Esophagus muscularis mucosa (tissue), 4 donors: ENCODE measurements at regions not wholly inside any gene's neighbourhood (a gene's known extent, or its start where the extent isn't known, plus 50 kb on each side); places are given as distances from the start of the nearest gene placed in this dataset.
"Not testable (repeated sequence)": the region's sequence is repeated elsewhere in the genome, so short reads cannot be mapped to it uniquely, and the experiment has no call there.

Source experiments
- DNase-seq: peaks from one replicate; pipeline ENCODE4 v3.0.0-alpha.2; 2017; ENCODE audit errors: extremely low spot score
- H3K27ac ChIP-seq, 4 donors: fragments of 200-600 bp; sonication (generic); replicated peaks in 1 of 4; 1 replicate in 3 of 4; 2 replicates in 1 of 4; pipeline ENCODE4 v1.5.1; 2016 to 2019; ENCODE audit warnings: mild to moderate bottlenecking in 1 of 4
- H3K27me3 ChIP-seq, 4 donors: fragments of 200-600 bp; sonication (generic); one replicate each; pipeline versions ENCODE4 v1.5.1 to v1.6.0; 2016 to 2019
- H3K36me3 ChIP-seq, 4 donors: fragments of 200-600 bp; sonication (generic); one replicate each; pipeline ENCODE4 v1.5.1; 2016 to 2019
- H3K4me1 ChIP-seq, 4 donors: fragments of 200-600 bp; sonication (generic); one replicate each; pipeline ENCODE4 v1.5.1; 2016 to 2019
- H3K4me3 ChIP-seq, 4 donors: fragments of 200-600 bp; sonication (generic); 1 replicate in 2 of 4; 2 replicates in 2 of 4; pipeline ENCODE4 v1.5.1; 2016 to 2019; ENCODE audit warnings: mild to moderate bottlenecking in 4 of 4, moderate library complexity in 1 of 4
- H3K9me3 ChIP-seq, 4 donors: fragments of 200-600 bp; sonication (generic); 1 replicate in 3 of 4; 2 replicates in 1 of 4; pipeline ENCODE4 v1.5.1; 2016 to 2019
- CTCF ChIP-seq, 3 experiments: fragments of 200-600 bp in 2 of 3; fragments of 450-650 bp in 1 of 3; sonication (generic) in 2 of 3; IDR thresholded peaks; one replicate each; pipeline ENCODE4 v1.5.1; 2017 to 2019; ENCODE audit warnings: antibody characterized with exemption in 3 of 3, mild to moderate bottlenecking in 2 of 3, moderate library complexity in 1 of 3
- EP300 ChIP-seq: sonication (generic); formaldehyde crosslinking; IDR thresholded peaks from one replicate; pipeline ENCODE4 v1.6.1; 2017; ENCODE audit warnings: antibody characterized with exemption
- POLR2A ChIP-seq: fragments of 450-650 bp; IDR thresholded peaks from one replicate; pipeline ENCODE4 v1.6.1; 2017; ENCODE audit warnings: antibody characterized with exemption, moderate library complexity, mild to moderate bottlenecking, low read depth
- POLR2AphosphoS5 ChIP-seq, 2 donors: sonication (generic); formaldehyde crosslinking; IDR thresholded peaks; one replicate each; pipeline ENCODE4 v1.6.1; 2017; ENCODE audit warnings: antibody characterized with exemption in 2 of 2
- WGBS: methylation state at CpG from one replicate; pipeline ENCODE4 v1.1.5; 2018; 5-methylcytosine and 5-hydroxymethylcytosine counted together
- intact Hi-C: fragments of 100-400 bp; cut with DNase I; formaldehyde crosslinking; loops from one replicate; pipeline ENCODE4 v1.15.1; 2023

GRCh38 chr16:62821824-62822223, 785.6 kb upstream of the CDH8 start:
- Histone ChIP-seq H3K9me3 (no peaks in the 10 kb centered on the region), H3K27ac (no peak overlapping the region), H3K4me1 (no peaks in the 10 kb centered on the region), H3K4me3 (no peak overlapping the region), H3K36me3 (no peaks in the 10 kb centered on the region), H3K27me3 (no peaks in the 10 kb centered on the region)
- DNase-seq = no peak
- no peak for TF ChIP-seq POLR2AphosphoS5 (IDR thresholded peaks at IDR 0.05)
- no peak for TF ChIP-seq CTCF (IDR thresholded peaks at IDR 0.05)
- TF ChIP-seq POLR2A = no peak
- no peak for TF ChIP-seq EP300
- WGBS = 93% methylated on average over 2 of the region's 2 CpGs
- intact Hi-C loops = no loop called here

GRCh38 chr16:62816971-62817519, 780.8 kb upstream of the CDH8 start:
- H3K4me3 ChIP-seq = no peak overlapping the region
- intact Hi-C loops = no loop called here
- no peaks in the 10 kb centered on the region for H3K9me3 ChIP-seq
- 65% methylated on average over 3 of the region's 3 CpGs for WGBS
- H3K36me3 ChIP-seq = no peaks in the 10 kb centered on the region
- H3K27ac ChIP-seq = no peak overlapping the region
- TF ChIP-seq CTCF (IDR thresholded peaks at IDR 0.05) (no peak), EP300 (no peak), POLR2AphosphoS5 (IDR thresholded peaks at IDR 0.05) (no peak), POLR2A (no peak)
- no peaks in the 10 kb centered on the region for H3K4me1 ChIP-seq
- H3K27me3 ChIP-seq = no peaks in the 10 kb centered on the region
- DNase-seq = no peak

- DNase-seq = no peak
- no peaks in the 10 kb centered on the region for H3K27me3 ChIP-seq
- H3K9me3 ChIP-seq = peaks cover 0 to 2% (median 0%) of the 10 kb centered on the region in 4 donors
- H3K27ac ChIP-seq = no peak overlapping the region
- no peak overlapping the region for H3K4me3 ChIP-seq
- intact Hi-C loops = no loop called here
- TF ChIP-seq CTCF (IDR thresholded peaks at IDR 0.05) (no peak), POLR2A (no peak), POLR2AphosphoS5 (IDR thresholded peaks at IDR 0.05) (no peak), EP300 (no peak)
- no peaks in the 10 kb centered on the region for H3K4me1 ChIP-seq
- 35% methylated on average over 2 of the region's 2 CpGs for WGBS
- H3K36me3 ChIP-seq = no peaks in the 10 kb centered on the region
These were observed 778.7 kb upstream of the CDH8 start for GRCh38 chr16:62814891-62815290.

GRCh38 chr16:62805221-62805857, 769.1 kb upstream of the CDH8 start:
- intact Hi-C loops = no loop called here
- Histone ChIP-seq H3K4me1 (no peaks in the 10 kb centered on the region), H3K9me3 (peaks cover 0 to 2% (median 0%) of the 10 kb centered on the region in 4 donors), H3K4me3 (no peak overlapping the region), H3K27ac (no peak overlapping the region), H3K36me3 (no peaks in the 10 kb centered on the region), H3K27me3 (no peaks in the 10 kb centered on the region)
- WGBS = 80% methylated on average over 3 of the region's 4 CpGs
- DNase-seq = no peak
- no peak for TF ChIP-seq CTCF (IDR thresholded peaks at IDR 0.05)
- no peak for TF ChIP-seq EP300
- no peak for TF ChIP-seq POLR2AphosphoS5 (IDR thresholded peaks at IDR 0.05)
- TF ChIP-seq POLR2A = no peak

- no peaks in the 10 kb centered on the region for H3K27me3 ChIP-seq
- no peak overlapping the region for H3K4me3 ChIP-seq
- TF ChIP-seq CTCF (IDR thresholded peaks at IDR 0.05) (no peak), POLR2AphosphoS5 (IDR thresholded peaks at IDR 0.05) (no peak), EP300 (no peak), POLR2A (no peak)
- no peaks in the 10 kb centered on the region for H3K4me1 ChIP-seq
- no peaks in the 10 kb centered on the region for H3K36me3 ChIP-seq
- no peaks in the 10 kb centered on the region for H3K9me3 ChIP-seq
- no peak for DNase-seq
- intact Hi-C loops = no loop called here
- no peak overlapping the region for H3K27ac ChIP-seq
These were observed 758.5 kb upstream of the CDH8 start for GRCh38 chr16:62794724-62795123.

GRCh38 chr16:62780081-62780480, 743.8 kb upstream of the CDH8 start:
- DNase-seq, H3K4me3 ChIP-seq, H3K27ac ChIP-seq, H3K4me1 ChIP-seq, H3K36me3 ChIP-seq, H3K27me3 ChIP-seq, intact Hi-C loops: not testable (repeated sequence)
- peaks cover 0 to 13% (median 4%) of the 10 kb centered on the region in 4 donors for H3K9me3 ChIP-seq
- 75% methylated on average over 3 of the region's 3 CpGs for WGBS
